ENCODE measurements at regions not wholly inside any gene's neighbourhood (a gene's known extent, or its start where the extent isn't known, plus 50 kb on each side); places are given as distances from the start of the nearest gene placed in this dataset.

DNA sequence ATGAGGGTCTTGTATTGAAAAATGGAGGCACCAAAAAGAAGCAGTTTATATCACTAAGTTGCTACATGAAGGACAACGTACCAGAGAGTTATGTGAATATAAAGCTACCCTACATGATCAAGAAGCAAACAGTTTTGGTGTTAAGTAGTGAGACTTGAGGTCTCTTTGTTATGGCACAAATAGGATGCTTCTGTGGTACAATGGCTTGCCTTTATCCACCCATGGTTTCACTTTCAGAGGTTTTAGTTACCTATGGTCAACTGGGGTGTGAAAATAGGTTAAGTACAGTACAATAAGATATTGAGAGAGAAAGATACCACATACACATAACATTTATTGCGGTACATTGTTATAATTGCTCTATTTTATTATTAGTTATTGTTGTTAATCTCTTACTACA lies 229.2 kb upstream of the SLIT2 start:
- H3K27me3 ChIP-seq (ENCODE audit: insufficient read depth, poor library complexity, severe bottlenecking) = no peaks in the 10 kb centered on the region
- no peak overlapping the region for H3K27ac ChIP-seq (replicated peaks)
- DNase-seq (ENCODE audit: low read depth in 1 of 2, low spot score in 1 of 2) = no peak
- no peak for TF ChIP-seq SPI1 (IDR thresholded peaks at IDR 0.05; ENCODE audit: borderline replicate concordance, low read depth)
- no peak overlapping the region for H3K4me3 ChIP-seq (replicated peaks; ENCODE audit: insufficient read depth, low read length)

DNA sequence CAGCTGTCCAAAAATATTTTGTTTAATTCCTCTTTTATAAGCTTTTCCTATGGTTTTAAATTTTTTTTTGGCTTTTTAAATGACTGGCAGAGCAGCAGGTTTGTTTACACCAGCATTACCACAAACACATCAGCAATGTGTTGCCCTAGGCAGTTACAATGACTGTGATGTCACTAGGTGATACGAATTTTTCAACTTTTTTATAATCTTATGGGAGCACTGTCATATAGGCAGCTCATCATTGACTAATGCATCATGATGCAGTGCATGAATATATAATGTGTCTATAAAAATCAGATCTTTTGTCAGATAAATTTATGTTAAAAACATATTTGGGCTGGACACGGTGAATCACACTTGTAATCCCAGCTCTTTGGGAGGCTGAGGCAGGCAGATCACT lies 231.6 kb upstream of the SLIT2 start:
- H3K27me3 ChIP-seq (ENCODE audit: insufficient read depth, poor library complexity, severe bottlenecking) = no peaks in the 10 kb centered on the region
- no peak overlapping the region for H3K27ac ChIP-seq (replicated peaks)
- no peak overlapping the region for H3K4me3 ChIP-seq (replicated peaks; ENCODE audit: insufficient read depth, low read length)
- TF ChIP-seq, protein P1, sequence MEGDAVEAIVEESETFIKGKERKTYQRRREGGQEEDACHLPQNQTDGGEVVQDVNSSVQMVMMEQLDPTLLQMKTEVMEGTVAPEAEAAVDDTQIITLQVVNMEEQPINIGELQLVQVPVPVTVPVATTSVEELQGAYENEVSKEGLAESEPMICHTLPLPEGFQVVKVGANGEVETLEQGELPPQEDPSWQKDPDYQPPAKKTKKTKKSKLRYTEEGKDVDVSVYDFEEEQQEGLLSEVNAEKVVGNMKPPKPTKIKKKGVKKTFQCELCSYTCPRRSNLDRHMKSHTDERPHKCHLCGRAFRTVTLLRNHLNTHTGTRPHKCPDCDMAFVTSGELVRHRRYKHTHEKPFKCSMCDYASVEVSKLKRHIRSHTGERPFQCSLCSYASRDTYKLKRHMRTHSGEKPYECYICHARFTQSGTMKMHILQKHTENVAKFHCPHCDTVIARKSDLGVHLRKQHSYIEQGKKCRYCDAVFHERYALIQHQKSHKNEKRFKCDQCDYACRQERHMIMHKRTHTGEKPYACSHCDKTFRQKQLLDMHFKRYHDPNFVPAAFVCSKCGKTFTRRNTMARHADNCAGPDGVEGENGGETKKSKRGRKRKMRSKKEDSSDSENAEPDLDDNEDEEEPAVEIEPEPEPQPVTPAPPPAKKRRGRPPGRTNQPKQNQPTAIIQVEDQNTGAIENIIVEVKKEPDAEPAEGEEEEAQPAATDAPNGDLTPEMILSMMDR (IDR thresholded peaks at IDR 0.05; ENCODE audit: insufficient read depth, low read length) = no peak
- TF ChIP-seq, protein P2, sequence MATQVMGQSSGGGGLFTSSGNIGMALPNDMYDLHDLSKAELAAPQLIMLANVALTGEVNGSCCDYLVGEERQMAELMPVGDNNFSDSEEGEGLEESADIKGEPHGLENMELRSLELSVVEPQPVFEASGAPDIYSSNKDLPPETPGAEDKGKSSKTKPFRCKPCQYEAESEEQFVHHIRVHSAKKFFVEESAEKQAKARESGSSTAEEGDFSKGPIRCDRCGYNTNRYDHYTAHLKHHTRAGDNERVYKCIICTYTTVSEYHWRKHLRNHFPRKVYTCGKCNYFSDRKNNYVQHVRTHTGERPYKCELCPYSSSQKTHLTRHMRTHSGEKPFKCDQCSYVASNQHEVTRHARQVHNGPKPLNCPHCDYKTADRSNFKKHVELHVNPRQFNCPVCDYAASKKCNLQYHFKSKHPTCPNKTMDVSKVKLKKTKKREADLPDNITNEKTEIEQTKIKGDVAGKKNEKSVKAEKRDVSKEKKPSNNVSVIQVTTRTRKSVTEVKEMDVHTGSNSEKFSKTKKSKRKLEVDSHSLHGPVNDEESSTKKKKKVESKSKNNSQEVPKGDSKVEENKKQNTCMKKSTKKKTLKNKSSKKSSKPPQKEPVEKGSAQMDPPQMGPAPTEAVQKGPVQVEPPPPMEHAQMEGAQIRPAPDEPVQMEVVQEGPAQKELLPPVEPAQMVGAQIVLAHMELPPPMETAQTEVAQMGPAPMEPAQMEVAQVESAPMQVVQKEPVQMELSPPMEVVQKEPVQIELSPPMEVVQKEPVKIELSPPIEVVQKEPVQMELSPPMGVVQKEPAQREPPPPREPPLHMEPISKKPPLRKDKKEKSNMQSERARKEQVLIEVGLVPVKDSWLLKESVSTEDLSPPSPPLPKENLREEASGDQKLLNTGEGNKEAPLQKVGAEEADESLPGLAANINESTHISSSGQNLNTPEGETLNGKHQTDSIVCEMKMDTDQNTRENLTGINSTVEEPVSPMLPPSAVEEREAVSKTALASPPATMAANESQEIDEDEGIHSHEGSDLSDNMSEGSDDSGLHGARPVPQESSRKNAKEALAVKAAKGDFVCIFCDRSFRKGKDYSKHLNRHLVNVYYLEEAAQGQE (IDR thresholded peaks at IDR 0.05; ENCODE audit: insufficient replicate concordance, low read depth) = no peak
- no peak for TF ChIP-seq POLR2AphosphoS5 (IDR thresholded peaks at IDR 0.05; ENCODE audit: low read depth)
- no peak for TF ChIP-seq SPI1 (IDR thresholded peaks at IDR 0.05; ENCODE audit: borderline replicate concordance, low read depth)
- no peak for TF ChIP-seq GABPA (IDR thresholded peaks at IDR 0.05; ENCODE audit: low read depth)
- DNase-seq (ENCODE audit: low read depth in 1 of 2, low spot score in 1 of 2) = no peak

DNA sequence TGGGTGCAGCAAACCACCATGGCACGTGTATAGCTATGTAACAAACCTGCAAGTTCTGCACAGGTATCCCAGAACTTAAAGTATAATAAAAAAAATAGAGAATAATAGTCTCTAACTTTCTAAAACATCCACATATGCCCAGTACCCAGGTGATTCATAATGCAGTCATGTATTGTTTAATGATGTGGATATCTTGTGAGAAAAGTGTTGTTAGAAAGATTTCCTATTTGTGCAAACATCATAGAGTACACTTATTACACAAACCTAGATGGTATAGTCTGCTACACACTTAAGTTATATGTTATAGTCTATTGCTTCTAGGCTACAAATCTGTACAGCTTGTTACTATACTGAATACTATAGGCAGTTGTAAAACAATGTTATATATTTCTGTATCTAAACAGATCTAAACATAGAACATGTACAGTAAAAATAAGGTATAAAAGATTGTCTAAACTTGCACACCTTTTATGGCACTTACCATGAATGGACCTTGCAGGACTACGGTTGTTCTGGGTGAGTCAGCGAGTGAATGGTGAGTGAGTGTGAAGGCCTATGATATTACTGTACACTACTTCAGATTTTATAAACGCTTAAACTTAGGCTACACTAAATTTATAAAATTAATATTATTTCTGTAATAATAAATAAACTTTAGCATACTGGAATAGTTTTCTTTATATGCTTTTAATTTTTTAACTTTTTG lies 232.2 kb upstream of the SLIT2 start:
- DNase-seq (ENCODE audit: low read depth in 1 of 2, low spot score in 1 of 2) = no peak
- Histone ChIP-seq H3K4me3 (replicated peaks; ENCODE audit: insufficient read depth, low read length) (no peak overlapping the region), H3K27ac (replicated peaks) (no peak overlapping the region), H3K27me3 (ENCODE audit: insufficient read depth, poor library complexity, severe bottlenecking) (no peaks in the 10 kb centered on the region)
- TF ChIP-seq SPI1 (IDR thresholded peaks at IDR 0.05; ENCODE audit: borderline replicate concordance, low read depth) (no peak), GABPA (IDR thresholded peaks at IDR 0.05; ENCODE audit: low read depth) (no peak)

DNA sequence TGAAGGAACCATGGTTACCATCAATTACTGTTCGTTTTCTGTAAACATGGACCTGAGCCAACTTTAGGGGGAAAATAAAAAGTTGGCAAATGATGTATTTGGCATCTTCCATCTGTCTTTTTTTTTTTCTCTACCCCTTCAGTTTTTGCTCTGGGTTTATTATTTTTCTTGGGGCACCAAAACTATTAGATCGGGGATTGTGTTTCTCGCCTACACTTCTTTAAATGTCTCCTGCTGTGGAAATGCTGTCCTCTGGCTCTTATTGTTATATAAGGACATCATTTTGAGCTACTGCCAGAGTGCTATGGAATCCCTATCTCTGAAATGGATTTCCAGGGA lies 234.0 kb upstream of the SLIT2 start:
- DNase-seq (ENCODE audit: low read depth in 1 of 2, low spot score in 1 of 2) = no peak
- TF ChIP-seq GABPA (IDR thresholded peaks at IDR 0.05; ENCODE audit: low read depth) (no peak), SPI1 (IDR thresholded peaks at IDR 0.05; ENCODE audit: borderline replicate concordance, low read depth) (no peak)
- TF ChIP-seq, protein P1 (IDR thresholded peaks at IDR 0.05; ENCODE audit: insufficient read depth, low read length) = no peak
- TF ChIP-seq, protein P2 (IDR thresholded peaks at IDR 0.05; ENCODE audit: insufficient replicate concordance, low read depth) = no peak
- Histone ChIP-seq H3K27me3 (ENCODE audit: insufficient read depth, poor library complexity, severe bottlenecking) (no peaks in the 10 kb centered on the region), H3K27ac (replicated peaks) (no peak overlapping the region), H3K4me3 (replicated peaks; ENCODE audit: insufficient read depth, low read length) (no peak overlapping the region)

Measured in HL-60 (cell line).